ENCODE measurements at regions not wholly inside any gene's neighbourhood (a gene's known extent, or its start where the extent isn't known, plus 50 kb on each side); places are given as distances from the start of the nearest gene placed in this dataset.

- TF ChIP-seq POLR2A (IDR thresholded peaks at IDR 0.05) (no peak), CTCF (IDR thresholded peaks at IDR 0.05) (no peak)
Observed at GRCh38 chr6:866316-866715, 173.4 kb upstream of the EXOC2 start.
